Hematopoietic multipotent progenitor cell treated with erythropoietin and hydrocortisone succinate and interleukin-3 and kit ligand, for 15 days (in vitro differentiated cells): ENCODE measurements at regions not wholly inside any gene's neighbourhood (a gene's known extent, or its start where the extent isn't known, plus 50 kb on each side); places are given as distances from the start of the nearest gene placed in this dataset.
"Not testable (repeated sequence)": the region's sequence is repeated elsewhere in the genome, so short reads cannot be mapped to it uniquely, and the experiment has no call there.

Experiments
- DNase-seq: peaks from one replicate; pipeline ENCODE4 v3.0.0-alpha.2; 2015; ENCODE audit warnings: low spot score

DNA sequence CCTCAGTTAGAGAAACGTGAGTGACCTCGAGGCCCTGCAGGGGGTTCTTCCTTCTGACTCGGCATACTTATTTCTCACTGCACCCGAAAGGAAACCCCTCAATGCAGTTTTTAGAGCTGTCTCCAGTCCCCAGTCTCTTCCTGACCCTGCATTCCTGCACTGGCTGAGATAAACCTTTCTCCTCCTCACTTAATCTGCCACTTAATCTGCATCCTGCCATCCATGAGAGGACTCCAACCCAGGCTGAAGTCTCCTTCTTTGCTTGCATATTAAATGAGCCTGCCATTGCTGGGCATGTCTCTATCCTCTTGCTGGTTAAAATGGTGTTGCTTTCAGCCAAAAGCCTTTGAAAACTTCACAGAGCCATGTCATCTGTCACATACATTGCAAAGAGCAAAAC, 125.6 kb upstream of the GATA6 start:
- no peak for DNase-seq

DNA sequence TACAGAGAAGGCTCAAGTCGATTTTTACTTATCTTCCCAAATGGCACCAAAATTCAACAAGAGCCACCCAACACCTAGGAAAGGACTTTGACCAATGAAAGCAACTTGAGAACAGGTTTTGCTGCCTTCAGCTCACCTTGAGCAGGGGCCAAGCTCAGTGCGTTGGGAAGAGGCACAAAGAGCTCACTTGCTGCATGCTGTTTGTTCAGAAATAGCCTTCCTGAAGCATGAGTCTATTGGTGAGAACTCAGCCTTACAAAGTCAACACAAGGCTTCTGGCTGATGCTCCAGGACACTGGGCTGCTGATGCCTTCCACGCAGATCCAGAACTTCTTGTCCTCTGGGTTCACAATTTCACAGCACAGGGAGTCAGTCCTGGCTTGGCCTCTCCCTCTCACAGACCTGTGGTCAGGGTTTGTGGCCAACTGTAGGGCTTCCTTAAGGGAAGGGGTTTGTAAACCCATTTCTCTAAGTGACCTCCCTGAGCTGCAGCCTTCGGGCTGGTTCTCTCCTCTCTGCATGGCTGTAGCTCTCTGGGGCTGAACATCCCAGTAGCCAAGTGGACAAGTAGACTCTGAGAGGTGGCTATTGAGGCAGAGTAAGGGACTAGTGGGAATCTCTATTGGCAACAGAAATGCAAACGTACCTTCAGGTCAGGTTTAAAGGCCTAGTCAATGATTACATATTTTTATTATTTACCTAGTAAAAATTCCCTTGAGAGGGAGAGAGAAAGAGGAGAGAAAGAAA, 124.7 kb upstream of the GATA6 start:
- no peak for DNase-seq

DNA sequence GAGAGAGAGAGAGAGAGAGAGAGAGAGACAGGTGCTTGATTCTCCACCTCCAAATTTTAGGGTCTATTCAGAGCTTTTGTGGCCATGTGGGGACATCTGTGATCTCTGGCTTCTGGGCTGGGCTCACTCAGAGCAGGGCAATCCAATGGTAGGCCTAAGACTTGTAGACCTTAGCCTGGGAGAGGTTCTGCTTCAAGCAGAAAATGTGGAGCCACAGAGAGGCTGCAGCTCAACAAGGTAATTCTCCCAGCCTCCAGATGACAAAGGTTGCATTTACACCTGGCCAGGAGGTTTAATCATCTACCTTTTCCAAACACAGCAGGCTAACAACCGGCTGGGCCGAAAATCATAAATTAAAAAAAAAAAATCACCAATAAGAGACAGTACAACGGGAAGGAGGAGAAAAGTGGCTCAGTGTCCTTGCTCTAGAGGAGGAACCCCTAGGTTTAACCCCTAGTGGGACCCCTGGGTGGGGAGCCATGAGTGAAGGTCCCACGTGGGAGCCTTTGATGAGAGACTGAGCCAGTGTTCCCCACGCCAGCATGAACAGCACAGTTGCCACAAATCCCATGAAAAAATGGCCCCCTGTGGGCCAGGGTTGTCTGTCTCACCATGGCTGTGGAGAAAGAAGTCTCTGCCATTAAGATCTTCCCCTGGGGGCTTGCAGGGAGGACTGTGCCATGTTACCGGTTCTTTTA, 124.0 kb upstream of the GATA6 start:
- no peak for DNase-seq

DNA sequence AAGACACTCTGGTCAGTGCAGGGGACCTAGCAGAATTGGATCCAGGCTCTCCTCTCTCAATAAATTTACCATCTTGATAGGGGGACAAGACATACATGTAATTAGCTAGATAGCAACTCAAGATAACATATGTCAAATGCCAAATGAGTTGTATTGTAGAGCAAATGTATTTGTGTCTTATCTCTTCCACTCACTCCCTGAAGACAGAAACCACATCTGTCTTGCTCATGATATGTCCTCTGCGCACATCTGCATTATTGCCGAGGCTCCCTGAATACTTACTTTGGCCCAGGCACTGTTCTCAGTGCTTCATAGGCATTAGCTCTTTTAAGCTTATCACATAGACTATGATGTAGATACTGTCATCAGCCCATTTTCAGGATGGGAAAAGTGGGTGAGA, 122.9 kb upstream of the GATA6 start:
- DNase-seq, result no peak

DNA sequence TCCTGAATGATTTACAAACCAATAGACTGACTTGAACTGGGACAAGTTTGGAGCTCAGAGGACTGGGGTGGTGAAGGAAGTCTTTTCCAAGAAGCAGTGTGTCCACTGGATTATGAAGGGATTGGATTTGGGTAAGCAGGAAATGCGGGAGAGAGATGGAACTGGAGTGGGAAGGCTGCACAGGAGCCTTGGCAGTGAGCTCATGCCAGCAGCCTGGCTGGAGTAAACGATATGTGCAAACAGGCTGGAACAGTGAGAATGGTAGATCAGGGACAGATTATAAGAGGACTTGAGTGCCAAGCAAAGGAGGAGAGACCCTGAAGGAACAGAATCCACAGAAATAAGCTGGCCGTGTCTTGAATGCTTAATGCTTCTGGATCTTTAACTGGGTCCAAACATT, 121.9 kb upstream of the GATA6 start:
- no peak for DNase-seq

DNA sequence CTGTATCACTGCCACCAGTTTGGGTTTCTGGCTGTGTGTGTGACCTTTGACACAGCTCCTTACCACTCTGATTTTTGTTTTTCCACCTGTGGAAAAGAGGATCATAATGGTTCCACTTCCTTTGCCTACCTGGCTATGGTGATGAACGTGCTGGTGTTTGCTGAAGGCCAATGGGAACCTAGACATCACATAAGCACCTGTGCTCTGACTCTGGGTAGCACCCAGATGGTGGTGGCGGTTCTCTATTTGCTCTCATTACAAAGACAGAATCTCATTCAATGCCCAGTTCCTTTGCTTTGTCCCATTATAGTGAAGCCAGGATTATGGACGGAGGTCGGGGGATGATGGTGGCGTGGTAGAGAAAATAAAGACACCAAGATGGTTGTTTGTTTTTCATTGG, 121.2 kb upstream of the GATA6 start:
- DNase-seq, result no peak

DNA sequence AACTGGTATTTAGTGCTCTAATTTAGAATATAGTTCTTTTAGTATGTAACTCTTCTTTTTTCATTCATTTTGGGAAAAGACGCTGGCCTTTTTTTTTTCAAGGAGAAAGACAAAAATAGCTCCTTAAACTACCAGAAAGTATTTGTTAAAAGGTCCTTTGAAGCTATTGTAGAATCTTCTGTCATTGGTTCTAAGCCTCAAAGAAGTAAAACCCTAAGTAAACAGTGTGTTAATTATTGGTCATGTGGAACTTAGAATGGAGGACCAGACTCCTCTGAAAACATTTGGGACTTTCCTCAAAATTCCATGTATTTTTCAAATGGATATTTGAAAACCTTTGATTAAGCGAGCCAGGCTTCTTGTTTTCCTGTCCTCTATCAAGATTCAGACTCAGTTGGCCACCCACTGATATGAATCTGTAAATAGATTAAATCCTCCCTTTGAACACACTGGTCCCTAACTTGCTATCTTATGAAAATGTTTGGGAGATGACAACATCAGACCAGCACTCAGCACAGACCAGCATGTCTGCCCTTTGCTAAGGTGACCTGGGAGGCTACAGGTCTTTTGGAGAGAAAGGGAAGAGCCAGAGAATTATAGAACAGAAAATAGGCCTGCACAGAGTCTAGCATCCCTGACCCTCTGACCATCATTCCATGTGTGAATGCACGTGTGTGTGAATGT, 120.3 kb upstream of the GATA6 start:
- no peak for DNase-seq

DNA sequence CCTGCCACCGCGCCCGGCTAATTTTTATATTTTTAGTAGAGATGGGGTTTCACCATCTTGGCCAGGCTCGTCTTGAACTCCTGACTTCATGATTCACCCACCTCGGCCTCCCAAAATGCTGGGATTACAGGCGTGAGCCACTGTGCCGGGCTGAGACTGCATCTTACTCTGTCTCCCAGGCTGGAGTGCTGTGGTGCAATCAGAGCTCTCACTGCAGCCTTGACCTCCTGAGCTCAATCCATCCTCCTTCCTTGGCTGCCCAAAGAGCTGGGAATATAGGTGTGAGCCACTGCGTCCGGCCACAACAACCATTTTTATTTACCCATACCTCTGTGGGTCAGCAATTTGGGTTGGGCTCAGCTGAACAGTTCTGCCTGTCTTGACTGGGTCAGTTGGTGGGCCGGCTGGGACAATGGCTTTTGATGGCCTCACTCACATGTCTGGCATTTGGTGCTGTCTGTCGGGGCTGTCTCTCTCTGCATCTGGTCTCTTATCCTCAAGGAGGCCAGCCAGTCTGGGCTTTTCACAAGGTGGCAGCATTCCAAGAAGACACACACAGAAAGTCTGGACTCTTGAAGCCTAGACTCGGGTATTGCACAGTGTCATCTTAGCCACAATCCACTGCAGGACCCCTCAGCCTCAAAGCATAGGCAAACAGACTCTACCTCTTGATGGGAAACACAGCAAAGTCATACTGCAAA, 116.8 kb upstream of the GATA6 start:
- DNase-seq, result no peak

DNA sequence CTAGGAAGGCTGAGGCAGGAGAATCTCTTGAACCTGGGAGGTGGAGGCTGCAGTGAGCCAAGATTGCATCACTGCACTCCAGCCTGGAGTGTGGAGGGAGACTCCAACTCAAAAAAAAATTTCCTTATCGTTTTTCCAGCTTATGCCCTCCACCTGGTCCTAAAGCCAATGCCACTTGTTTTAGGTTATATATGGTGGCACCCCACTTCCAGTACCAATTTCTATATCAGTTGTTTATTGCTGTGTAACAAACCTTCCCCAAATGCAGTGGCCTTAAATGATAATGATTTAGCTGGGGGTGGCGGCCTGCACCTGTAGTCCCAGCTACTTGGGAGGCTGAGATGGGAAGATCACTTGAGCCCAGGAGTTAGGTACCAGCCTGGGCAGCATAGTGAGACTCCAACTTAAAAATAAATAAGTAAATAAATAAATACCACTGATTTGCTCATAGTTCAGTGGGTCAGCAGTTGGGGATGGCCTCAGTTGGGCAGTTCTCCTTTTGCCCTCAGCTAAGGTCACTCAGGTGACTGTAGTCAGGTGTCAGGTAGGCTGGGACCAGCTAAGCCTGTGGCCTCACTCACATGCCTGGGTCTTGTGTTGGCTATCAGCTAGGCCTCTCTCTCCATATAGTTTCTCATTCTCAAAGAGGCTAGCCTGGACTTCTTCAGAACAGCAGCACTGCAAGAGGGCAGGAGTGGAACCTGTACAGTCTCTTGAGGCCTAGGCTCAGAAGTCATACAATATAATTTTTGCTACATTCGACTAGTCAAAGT, 113.7 kb upstream of the GATA6 start:
- DNase-seq, result no peak

DNA sequence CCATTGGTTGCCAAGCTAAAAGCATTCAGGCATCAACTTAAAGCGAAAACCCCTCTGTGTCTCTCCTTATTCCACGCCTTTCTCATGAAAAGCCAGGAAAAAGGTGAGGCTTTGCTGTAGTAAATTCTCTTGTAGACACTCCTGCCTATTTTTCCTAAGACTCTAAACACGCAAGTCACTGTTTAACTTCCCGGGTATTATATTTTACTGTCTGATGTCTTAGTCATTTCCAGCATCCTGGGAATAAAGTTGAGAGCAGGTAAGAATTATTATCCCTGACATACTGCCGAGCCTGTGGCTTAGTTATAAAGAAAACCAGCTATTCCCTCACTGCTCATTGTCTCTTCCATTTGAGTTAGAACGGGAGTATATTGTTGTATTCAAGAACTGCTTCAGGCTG, 112.4 kb upstream of the GATA6 start:
- DNase-seq, result no peak

DNA sequence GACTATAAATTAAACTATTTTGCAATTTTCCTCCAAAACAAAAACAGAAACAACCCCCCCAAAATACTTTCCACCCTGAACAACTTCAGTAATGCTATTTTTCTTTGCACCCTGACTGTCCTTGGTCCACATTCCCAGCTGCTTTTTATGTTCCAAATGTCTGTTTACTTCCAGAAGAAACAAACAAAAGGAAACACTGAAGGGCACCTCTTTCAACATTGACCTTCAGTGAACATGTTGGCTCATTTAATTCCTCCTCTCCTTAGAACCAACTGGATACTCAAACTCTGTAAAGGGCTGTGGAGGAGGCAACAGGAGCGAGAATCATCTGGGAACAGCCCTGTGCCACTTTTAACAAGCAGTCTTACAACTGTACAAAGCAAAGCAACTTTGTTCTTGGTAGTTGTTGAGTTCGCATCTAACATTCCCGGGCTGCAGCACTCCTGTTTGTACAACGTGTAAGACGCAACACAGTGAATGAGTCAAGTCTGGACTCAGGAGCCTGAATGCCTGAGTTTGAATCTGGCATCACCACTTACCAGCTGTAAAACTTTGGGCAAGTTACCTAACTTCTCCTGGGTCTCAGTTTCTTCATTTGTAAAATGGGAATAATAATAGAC, 111.4 kb upstream of the GATA6 start:
- no peak for DNase-seq

DNA sequence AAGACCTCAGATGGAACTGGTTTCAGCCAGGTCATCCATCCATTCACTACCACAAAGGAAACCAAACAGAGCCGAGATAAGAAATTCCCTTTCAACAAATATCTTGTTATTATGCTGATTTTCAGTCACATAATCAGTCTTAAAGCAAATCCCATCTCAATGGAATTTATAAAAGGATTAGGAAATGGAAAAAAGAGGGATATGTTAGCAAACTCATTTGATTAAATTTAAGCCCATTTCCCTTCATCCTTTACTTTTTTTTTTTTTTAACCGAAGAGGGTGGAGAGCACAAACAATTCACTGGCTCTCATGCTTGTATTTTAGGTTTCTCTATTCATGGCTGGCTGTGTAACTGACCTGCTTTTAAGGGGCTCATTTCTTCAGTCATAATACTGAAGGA, 109.0 kb upstream of the GATA6 start:
- DNase-seq, result no peak

DNA sequence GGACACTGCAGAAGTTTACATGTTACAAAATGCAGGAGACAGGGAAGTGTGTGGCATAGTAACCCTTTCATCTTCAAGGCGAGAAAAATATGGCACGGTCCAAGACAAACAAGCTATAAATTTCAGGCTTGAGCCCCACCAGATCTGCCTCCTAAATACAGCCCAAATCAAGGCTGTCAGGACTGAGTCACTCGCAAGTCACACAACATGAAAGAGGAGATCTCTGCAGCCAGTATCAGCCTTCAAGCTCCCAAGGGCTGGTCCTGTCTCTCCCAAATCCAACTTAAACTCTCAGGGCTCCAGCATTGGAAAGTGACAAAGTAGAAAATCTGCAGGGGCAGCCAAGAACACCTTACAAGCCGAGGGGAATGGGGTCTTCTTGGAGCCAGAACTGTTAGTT, 106.3 kb upstream of the GATA6 start:
- no peak for DNase-seq

DNA sequence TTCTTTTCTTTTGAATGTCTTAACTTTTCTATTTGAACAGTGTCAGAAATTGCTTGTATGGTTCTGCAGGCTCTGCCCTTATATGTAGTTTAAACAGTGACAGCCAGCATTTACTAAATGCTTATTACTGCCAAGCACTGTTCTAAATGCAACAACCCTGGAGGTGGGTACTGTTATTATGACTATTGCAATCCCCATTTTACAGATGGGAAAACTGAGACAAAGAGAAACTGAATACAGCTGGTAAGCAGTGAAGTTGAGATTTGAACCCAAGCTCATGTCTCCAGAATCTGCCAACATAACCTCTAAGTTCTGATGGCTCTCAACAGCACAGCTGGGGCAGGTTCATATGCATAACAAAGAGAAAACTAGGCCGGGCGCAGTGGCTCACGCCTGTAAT, 105.7 kb upstream of the GATA6 start:
- no peak for DNase-seq

DNA sequence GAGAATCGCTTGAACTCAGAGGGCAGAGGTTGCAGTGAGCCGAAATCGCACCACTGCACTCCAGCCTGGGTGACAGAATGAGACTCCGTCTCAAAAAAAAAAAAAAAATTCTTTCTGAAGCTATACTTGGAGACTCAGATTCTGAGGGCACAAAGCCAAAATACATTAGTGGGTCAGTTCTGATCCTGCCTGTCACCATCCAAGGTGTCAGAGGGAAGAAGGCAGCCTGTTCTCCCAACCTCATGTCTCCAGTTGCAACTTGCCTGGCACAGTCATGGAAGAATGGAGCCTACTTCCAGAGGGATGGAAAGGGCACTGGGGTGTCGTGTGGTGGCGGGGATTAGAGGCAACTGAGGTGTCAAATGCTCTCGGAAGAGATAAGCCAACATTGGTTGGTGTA, 104.8 kb upstream of the GATA6 start:
- DNase-seq, result no peak

DNA sequence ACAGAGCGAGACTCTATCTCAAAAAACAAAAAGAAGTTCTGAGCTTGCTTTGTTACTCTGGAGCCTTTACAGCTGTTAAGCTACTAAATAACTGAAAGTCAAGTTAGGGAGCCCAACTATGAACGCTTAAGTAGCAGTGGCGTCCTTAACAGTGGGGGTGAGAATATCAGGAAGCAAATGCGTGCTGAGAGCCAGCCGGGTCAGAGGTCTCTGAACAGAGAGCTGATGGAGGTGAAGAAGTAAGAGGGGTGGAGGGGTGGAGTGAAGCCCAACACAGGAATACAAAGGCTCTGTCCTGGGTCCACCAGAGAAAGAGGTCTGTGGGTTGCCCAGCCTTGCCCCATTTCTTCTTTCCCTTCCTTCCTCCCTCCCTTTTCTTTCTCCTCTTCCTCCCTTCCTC, 104.1 kb upstream of the GATA6 start:
- DNase-seq, result no peak

DNA sequence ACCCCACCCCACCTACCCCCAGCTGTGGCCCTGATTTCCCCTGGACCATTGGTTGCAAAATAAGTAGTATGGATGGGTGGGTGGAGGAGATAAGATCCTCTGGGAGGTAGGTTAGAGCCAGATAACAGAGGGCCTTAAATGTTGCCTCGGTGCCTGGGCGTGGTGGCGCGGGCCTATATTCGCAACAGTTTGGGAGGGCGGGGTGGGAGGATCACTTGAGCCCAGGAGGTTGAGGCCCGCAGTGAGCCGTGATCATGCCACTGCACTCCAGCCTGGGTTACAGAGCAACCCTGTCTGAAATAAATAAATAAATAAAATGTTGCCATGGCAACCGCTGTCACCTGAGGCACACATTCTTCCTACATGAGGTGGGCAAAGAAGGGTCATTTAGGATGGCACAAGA, 103.3 kb upstream of the GATA6 start:
- DNase-seq, result no peak

DNA sequence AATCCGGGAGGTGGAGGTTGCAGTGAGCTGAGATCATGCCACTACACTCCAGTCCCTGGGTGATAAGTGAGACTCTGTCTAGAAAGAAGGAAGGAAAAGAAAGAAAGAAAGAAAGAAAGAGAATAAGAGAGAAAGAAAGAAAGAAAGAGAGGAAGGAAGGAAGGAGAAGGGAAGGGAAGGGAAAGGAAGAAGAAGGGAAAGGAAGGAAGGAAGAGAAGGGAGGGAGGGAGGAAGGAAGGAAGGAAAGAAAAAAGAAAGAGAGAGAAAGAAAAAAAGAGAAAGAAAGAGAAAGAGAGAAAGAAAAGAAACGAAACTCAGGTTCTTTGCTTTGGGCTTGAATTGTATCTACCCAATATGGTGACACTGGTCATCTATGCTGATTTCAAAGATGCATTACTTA, 102.3 kb upstream of the GATA6 start:
- no peak for DNase-seq

DNA sequence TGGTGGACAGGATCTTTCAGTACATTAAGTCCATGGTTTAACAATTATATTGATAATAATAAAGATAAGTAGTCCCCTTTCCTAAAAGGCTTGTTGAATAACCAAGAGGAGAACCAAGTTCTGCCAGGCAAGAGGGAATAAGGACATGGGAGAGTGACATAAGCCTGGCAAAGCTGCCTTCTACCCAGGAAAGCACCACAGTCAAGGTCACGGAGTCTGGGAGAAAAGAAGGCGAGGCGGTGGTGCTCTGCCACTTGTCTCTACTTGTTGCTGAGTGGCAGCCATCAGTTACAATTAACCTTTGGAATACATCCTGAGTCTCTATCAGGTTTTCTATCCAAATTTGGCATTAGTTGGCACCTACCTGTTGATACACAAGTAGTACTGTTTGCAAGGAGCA, 101.7 kb upstream of the GATA6 start:
- no peak for DNase-seq

DNA sequence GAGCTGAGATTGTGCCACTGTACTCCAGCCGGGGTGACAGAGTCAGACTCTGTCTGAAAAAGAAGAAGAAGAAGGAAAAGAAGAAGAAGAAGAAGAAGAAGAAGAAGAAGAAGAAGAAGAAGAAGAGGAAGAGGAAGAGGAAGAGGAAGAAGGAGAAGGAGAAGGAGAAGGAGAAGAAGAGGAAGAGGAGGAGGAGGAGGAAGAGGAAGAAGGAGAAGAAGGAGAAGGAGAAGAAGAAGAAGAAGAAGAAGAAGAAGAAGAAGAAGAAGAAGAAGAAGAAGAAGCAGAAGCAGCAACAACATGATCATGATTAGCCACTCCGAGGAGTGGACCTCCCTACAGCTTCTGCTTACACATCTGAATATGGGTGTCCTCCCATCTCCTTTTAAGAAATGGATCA, 100.6 kb upstream of the GATA6 start:
- not testable (repeated sequence) for DNase-seq

DNA sequence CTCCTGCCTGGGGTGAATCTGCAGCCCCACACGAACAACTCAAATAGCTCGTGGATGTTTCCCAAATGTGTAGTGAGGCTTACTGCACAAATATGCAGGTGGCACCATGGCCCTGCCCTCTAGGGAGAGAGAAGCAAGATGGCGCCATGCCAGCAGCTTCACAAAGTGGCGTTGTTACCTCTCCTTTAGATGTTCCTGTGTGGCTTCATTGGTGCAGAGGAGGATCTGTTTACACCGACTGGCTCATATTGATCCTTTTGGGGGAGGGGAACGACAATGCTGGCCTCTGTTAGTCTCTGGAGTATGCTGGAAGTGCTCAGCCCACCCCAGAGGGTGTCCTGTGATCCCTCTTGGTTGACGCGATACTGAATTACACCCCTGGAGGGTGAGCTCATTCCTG, 99.5 kb upstream of the GATA6 start:
- no peak for DNase-seq

DNA sequence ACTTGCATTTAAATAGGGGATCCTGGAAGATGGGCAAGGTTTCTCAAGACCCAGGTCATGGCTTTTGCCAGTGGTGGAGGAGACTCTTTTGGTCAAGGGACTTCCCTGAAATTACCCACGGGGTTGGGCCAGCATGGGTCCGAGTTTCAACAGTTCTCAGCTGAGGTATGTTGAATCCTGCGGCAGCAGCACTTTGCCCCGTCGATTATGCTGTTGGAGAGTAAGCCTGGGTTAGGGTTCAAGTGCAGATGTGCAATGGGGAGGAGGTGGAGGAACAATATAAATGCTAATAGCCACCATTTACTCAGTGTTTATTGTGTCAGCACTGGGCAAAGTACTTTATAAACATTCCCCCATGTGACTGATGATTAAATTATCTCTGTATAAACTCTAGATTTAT, 96.0 kb upstream of the GATA6 start:
- DNase-seq, result no peak
